H4 (cell line): ENCODE measurements at regions not wholly inside any gene's neighbourhood (a gene's known extent, or its start where the extent isn't known, plus 50 kb on each side); places are given as distances from the start of the nearest gene placed in this dataset.
A peak's percentile ranks its signal among the peaks of the same experiment; 100 is the strongest.
"Not testable (repeated sequence)": the region's sequence is repeated elsewhere in the genome, so short reads cannot be mapped to it uniquely, and the experiment has no call there.

ENCODE experiments used
- DNase-seq: peaks from one replicate; pipeline ENCODE4 v3.0.0-alpha.2; 2015; ENCODE audit warnings: low spot score

DNA sequence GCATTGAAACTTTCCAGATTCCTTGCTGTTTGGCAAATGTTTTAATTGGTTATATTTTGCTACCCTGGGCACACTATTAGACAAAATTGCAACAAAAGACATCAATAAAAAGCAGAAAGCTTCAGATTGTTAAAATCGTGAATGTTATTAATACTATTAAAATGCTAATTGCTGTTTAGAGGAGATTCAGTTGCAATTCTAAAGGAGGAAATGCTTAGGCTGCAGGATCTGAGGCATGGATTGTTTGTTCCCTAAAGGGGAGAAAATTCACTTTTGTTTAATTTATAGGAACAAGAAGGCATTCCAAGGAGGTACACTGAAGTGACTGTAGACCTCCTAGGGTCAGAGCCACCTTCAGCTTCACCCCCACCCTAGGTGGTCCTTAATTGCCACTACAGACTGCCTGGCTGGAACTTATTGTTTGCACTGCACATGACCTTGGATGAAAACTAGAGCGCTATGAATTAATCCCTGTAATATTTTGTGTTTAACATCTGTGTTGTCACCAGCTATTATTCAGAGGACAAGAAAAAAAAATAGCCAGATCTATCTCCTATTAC is 1266.9 kb upstream of the ADGRL2 start:
- DNase-seq = no peak

DNA sequence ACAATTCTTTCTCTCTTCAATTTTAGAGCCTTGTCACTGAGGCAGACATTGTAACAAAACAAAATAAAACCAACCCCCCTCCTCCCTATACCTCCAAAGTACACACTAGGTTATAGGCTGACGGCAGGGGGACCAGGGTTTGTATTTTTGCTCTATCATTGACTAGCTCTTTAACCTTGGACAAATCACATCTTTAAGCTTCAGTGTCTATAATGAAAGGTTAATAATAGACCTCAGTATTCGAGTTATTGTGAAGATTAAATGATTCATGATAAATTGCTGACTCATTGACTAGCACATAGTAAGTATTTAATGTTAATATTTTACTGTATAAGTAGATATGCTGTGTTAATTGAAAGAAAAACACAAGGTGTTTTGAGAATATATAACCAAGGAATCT is 1267.6 kb upstream of the ADGRL2 start:
- no peak for DNase-seq

DNA sequence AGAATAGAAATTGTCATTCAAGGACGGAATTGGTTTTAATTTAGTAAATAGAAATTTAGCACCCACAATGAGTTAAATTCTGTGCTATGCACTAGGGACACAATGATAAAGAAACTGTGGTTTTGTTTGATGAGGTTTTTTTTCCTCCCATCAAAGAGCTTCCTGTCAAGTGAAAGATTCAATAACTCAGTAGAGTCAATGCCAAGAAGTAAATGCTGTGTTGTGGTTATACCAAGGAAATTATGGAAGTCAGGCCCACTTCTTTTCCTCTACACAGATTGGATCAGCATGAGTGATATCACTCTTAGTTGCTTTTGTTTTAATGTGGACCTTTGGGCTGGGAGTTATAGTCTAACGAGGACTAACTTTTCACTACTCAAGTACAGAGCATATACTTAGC is 1269.6 kb upstream of the ADGRL2 start:
- peak; percentile 2 for DNase-seq

DNA sequence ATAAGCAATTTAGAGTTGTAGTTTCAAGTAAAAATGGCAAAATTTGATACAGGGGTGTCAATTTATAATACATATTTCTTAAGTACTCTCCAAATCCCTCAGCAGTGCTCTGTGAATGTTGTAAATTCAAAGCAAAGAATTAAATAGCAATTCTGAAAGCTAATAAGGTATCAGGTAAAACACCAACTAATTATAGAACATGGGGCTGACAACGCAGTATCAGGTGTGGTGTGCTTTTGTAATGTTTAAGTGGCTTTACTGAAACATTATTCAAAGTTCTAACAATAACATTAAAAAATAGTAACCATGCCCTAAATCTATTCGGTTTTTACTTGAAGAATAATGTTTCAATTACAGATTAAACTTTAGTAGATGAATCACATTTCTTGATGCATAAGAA is 1271.2 kb upstream of the ADGRL2 start:
- DNase-seq = no peak

DNA sequence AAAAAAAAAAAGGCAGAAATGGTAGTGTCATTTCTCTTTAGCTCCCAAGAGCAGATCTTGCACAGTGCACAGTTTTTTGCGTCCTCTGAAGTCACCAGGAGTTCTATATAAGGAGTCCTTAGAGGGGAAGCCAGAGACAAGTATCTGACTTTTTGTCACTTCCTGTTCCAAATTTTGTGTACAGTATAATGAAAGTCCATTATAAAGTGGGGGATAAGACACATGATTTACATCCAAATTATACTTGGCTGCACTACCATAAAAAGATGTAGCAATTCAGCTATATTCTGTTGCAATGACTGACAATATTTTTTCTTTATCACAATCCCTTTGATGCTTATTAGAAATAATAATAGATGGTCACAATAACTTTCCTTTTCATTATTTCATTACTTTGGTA is 1276.9 kb upstream of the ADGRL2 start:
- DNase-seq = no peak

GRCh38 chr1:80523071-80523470 is 1277.7 kb upstream of the ADGRL2 start:
- DNase-seq = not testable (repeated sequence)

DNA sequence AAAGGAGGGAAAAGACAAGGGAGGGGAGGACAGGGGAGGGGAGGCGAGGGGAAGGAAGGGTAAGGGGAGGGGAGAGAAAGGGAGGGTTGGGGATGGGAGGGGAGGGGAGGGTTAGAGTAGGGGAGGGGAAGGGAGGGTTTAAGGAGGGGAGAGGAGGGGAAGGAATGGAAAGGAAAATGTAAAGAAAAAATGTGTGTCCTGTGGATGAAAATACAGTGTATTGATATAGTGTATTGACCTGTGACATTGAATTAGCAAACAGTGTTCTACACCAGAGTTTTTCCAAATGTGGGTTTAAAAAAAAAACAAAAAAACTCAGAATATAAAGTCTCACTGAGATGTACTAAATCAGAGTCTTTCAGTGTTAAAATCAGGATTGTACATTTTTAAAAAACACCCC is 1279.8 kb upstream of the ADGRL2 start:
- no peak for DNase-seq

GRCh38 chr1:80517062-80517461 is 1283.7 kb upstream of the ADGRL2 start:
- DNase-seq = no peak

- no peak for DNase-seq
These were observed 1290.7 kb upstream of the ADGRL2 start for GRCh38 chr1:80509965-80510522.

GRCh38 chr1:80506216-80506615 is 1294.5 kb upstream of the ADGRL2 start:
- no peak for DNase-seq

- no peak for DNase-seq
These were observed 1302.1 kb upstream of the ADGRL2 start for GRCh38 chr1:80498673-80499072.

DNA sequence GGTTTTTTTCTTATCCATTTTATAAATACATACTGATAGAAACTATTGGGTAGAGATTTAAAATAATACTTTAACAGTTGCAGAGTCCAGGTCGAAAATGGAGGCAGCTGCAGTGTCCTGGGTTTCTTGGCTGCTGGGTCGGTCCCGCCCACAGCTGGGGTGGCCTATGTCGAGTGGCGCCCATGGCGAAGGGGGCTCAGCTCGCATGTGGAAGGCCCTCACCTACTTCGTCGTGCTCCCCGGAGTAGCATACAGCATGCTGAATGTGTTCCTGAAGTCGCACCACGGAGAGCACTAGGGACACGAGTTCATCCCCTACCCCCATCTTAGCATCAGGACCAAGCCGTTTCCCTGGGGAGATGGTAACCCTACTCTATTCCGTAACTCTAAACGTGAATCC is 1304.9 kb upstream of the ADGRL2 start:
- no peak for DNase-seq

- DNase-seq = no peak
These were observed 1328.6 kb upstream of the ADGRL2 start for GRCh38 chr1:80472145-80472544.

GRCh38 chr1:80468356-80468755 is 1332.4 kb upstream of the ADGRL2 start:
- DNase-seq = no peak

DNA sequence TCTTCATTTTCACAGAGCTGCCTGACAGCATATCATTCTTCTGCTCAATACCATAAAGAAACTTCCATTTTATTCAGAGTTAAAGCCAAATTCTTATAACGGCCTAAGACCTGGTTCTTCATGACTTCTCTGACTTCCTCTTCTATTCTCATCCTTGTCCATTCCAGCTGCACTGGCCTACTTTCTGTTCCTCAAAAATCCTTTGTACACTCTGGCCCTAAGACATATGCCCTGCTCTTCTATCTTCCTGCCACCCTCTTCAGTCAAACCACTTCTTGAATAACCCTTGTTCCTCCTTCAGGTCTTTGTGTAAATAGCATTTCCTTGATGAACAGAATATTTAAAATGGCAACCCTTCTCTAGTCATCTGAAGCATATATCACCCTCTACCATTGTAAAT is 1338.7 kb upstream of the ADGRL2 start:
- no peak for DNase-seq

DNA sequence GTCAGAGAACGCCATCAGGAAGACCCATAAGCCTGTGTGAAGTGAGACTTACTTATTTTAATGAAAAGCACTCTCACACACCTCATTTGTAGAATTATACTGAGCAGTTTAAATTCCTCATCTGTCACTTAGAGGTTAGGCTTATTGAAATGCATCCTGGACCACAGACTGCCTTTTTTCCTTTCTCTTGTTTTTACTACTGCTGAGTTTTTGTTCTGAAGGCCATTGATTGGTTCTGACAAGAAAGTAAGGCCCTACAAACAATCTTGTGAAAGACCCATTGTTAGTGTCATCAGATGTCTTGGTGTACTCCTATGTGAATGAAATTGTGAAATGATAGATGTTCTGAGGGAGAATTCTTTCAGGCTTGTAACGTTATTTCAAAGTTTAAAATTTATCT is 1343.3 kb upstream of the ADGRL2 start:
- DNase-seq = no peak

DNA sequence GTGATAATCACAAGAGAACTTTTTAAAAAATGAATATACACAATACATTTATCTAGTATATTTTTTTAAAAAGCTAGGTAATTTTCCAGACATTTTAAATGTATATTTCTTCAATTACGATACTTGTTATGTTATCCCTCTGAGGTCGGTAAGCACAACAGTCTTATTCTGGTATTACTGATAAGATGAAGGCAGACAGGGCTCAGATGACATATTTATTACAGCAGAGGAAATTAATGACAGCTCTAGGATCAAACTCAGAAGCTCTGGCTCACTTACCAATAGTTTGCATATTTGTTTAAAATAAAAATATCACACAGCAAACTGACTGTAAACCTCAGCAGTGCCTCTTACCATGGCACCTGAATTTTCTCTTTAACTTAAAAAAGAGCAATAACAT is 1347.0 kb upstream of the ADGRL2 start:
- DNase-seq = no peak

- DNase-seq = no peak
These were observed 1350.0 kb upstream of the ADGRL2 start for GRCh38 chr1:80450711-80451110.

DNA sequence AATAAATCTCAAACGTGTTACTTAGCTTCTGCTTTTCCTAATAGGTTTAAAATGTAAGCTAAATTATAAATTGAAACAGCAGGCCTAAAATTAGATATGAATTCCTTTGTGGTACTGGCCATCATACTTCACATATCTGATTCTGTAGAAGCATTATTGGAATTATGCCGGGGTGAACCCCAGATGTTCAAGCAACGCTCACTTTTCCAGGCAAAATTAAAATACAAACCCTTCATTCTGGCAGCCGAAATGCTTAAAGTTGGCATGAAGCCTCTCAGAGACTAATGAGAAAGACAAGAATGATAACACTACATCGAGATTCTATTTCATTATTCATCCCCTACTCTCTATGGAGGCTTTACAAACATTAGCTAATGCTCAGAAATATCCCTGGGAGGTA is 1352.7 kb upstream of the ADGRL2 start:
- no peak for DNase-seq

DNA sequence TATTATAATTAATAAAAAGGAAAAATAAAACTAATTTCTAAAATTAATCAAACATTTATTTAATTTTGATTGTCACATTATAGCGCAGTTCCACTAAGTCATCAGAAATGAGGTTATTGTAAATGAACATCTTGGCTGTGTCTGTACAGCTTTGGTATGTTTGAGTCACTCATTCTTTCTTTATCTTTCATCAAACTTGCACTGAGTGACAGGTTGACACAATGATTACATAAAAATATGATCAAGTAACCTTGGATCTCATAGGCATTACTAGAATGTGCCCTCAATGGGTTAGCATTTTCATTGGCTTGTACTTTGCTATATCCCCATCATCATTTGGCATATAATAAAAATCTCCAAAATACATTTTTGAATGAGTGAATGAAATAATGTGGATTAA is 1353.2 kb upstream of the ADGRL2 start:
- DNase-seq = no peak

GRCh38 chr1:80445033-80445432 is 1355.7 kb upstream of the ADGRL2 start:
- DNase-seq = no peak

- no peak for DNase-seq
These were observed 1356.6 kb upstream of the ADGRL2 start for GRCh38 chr1:80444171-80444570.

GRCh38 chr1:80441664-80442063 is 1359.1 kb upstream of the ADGRL2 start:
- DNase-seq = peak; percentile 9

DNA sequence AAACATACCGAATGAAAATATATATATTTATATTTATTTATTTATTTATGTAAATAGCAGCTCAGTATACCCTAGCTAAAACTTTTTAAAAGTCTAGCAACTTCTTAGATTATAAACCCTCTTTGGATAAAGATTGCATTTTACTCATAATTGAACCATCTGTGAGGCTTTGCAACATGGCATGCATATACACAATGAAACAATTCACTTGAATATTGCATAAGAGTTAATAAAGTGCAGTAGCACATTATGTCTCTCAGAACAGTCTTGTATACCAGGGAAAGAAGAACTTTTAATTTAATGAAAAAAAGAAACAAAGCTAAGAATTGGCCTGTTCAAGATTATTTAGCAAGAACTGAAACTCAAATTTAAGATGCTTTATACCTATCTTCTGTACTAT is 1363.9 kb upstream of the ADGRL2 start:
- DNase-seq = no peak
